Natural killer cell (primary cell): ENCODE measurements at regions not wholly inside any gene's neighbourhood (a gene's known extent, or its start where the extent isn't known, plus 50 kb on each side); places are given as distances from the start of the nearest gene placed in this dataset.
"Not testable (repeated sequence)": the region's sequence is repeated elsewhere in the genome, so short reads cannot be mapped to it uniquely, and the experiment has no call there.

Source experiments
- ATAC-seq, 3 donors: fragments of 150-1000 bp in 2 of 3; fragments of 200-7000 bp in 1 of 3; cut with Tn5 transposase; 1 replicate in 1 of 3; 2 replicates in 2 of 3; pipeline ENCODE4 v1.10.0; 2021; ENCODE audit warnings: mild to moderate bottlenecking in 2 of 3, moderate library complexity in 2 of 3
- DNase-seq, 2 donors: peaks; one replicate each; pipeline versions ENCODE4 v3.0.0 to v3.0.0-alpha.2; 2013 to 2021; ENCODE audit warnings: mixed read lengths in 1 of 2
- H3K27ac ChIP-seq: one replicate; pipeline ENCODE4 v1.5.1; 2013; ENCODE audit warnings: mild to moderate bottlenecking, low read length
- H3K27me3 ChIP-seq: one replicate; pipeline ENCODE4 v1.6.1; 2013; ENCODE audit warnings: low read length; ENCODE audit not compliant: control insufficient read depth, insufficient read depth
- H3K36me3 ChIP-seq: one replicate; pipeline ENCODE4 v1.6.1; 2013; ENCODE audit warnings: low read length; ENCODE audit not compliant: control insufficient read depth, insufficient read depth
- H3K4me1 ChIP-seq: one replicate; pipeline ENCODE4 v1.6.1; 2013; ENCODE audit warnings: low read length; ENCODE audit not compliant: control insufficient read depth, insufficient read depth
- H3K4me3 ChIP-seq: one replicate; pipeline ENCODE4 v1.5.1; 2013; ENCODE audit warnings: low read length
- H3K9me3 ChIP-seq: one replicate; pipeline ENCODE4 v1.6.1; 2013; ENCODE audit warnings: low read length; ENCODE audit not compliant: control insufficient read depth, insufficient read depth
- H3K27ac Mint-ChIP-seq, 2 donors: one replicate each; pipeline ENCODE4 v1.8.0; 2022; ENCODE audit warnings: mild to moderate bottlenecking in 2 of 2, mixed read lengths in 2 of 2, moderate library complexity in 1 of 2
- H3K27me3 Mint-ChIP-seq, 2 donors: one replicate each; pipeline ENCODE4 v1.8.0; 2022; ENCODE audit warnings: low read depth in 2 of 2, mixed read lengths in 2 of 2
- H3K36me3 Mint-ChIP-seq: one replicate; pipeline ENCODE4 v1.8.0; 2022; ENCODE audit warnings: mixed read lengths
- H3K4me1 Mint-ChIP-seq, 2 donors: one replicate each; pipeline ENCODE4 v1.8.0; 2022; ENCODE audit warnings: mixed read lengths in 2 of 2
- H3K4me3 Mint-ChIP-seq: one replicate; pipeline ENCODE4 v1.8.0; 2022; ENCODE audit warnings: mild to moderate bottlenecking, moderate library complexity, mixed read lengths
- H3K9me3 Mint-ChIP-seq, 2 donors: one replicate each; pipeline ENCODE4 v1.8.0; 2022; ENCODE audit warnings: mixed read lengths in 2 of 2
- WGBS: methylation state at CpG from one replicate; pipeline ENCODE4 v1.1.7; 2013; ENCODE audit warnings: missing lambda C conversion rate; ENCODE audit not compliant: insufficient coverage; 5-methylcytosine and 5-hydroxymethylcytosine counted together
- intact Hi-C: fragments of 100-400 bp; cut with micrococcal nuclease; formaldehyde crosslinking; loops from one replicate; pipeline ENCODE4 v1.14.2; 2022
- TF ChIP-seq, protein P1 (sequence below): fragments of 200-600 bp; IDR thresholded peaks from one replicate; pipeline ENCODE4 v1.8.0; 2022; ENCODE audit warnings: antibody characterized with exemption

DNA sequence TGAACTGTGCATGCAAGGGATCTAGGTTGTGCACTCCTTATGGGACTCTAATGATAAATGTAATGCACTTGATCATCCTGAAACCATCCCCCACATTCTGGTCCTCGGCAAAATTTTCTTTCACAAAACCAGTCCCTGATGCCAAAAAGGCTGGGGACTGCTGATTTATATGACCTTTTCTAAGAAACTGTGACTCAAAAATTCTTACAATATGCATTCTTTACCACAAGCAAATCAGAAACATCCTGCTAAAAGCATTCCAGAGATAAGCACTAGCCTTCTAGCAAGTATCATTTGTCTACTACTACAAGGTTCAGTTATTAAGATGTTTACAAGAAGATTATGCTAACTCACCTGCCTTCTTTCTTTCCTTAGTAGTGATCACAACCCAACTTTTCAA is 166.5 kb upstream of the PCDH7 start:
- Histone ChIP-seq H3K9me3 (no peaks in the 10 kb centered on the region), H3K27ac (no peak overlapping the region), H3K4me3 (no peak overlapping the region), H3K27me3 (no peaks in the 10 kb centered on the region), H3K36me3 (no peaks in the 10 kb centered on the region), H3K4me1 (no peaks in the 10 kb centered on the region)
- peaks cover 15% of the 10 kb centered on the region for H3K36me3 Mint-ChIP-seq
- peaks cover 8 to 17% of the 10 kb centered on the region in 2 donors for H3K9me3 Mint-ChIP-seq
- H3K4me1 Mint-ChIP-seq, result no peaks in the 10 kb centered on the region
- ATAC-seq (no peak), DNase-seq (no peak)
- no peaks in the 10 kb centered on the region for H3K27me3 Mint-ChIP-seq
- H3K4me3 Mint-ChIP-seq, result no peak overlapping the region
- TF ChIP-seq, protein P1, sequence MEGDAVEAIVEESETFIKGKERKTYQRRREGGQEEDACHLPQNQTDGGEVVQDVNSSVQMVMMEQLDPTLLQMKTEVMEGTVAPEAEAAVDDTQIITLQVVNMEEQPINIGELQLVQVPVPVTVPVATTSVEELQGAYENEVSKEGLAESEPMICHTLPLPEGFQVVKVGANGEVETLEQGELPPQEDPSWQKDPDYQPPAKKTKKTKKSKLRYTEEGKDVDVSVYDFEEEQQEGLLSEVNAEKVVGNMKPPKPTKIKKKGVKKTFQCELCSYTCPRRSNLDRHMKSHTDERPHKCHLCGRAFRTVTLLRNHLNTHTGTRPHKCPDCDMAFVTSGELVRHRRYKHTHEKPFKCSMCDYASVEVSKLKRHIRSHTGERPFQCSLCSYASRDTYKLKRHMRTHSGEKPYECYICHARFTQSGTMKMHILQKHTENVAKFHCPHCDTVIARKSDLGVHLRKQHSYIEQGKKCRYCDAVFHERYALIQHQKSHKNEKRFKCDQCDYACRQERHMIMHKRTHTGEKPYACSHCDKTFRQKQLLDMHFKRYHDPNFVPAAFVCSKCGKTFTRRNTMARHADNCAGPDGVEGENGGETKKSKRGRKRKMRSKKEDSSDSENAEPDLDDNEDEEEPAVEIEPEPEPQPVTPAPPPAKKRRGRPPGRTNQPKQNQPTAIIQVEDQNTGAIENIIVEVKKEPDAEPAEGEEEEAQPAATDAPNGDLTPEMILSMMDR, result no peak
- 62% methylated on average over 1 of the region's 1 CpG for WGBS
- intact Hi-C loops, result no loop called here
- H3K27ac Mint-ChIP-seq, result no peak overlapping the region

DNA sequence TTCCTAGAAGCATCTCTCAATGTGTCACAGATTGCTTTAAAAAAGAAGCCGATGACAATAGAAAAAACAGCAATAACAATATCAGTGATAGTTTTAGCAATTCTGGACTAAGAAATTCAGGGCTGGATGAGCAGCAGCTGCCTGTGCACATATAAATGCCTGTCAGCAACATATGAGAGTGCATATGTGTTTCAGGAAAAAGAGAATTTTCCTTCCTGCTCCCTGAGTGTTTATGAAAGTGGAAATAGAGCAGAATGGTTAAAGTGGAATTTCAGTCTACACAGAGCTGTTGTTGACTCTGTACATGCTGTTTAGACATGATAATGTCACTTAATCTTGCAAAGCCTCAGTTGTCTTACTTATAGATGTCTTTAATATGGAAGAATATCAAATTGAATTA is 164.4 kb upstream of the PCDH7 start:
- no peaks in the 10 kb centered on the region for H3K36me3 ChIP-seq
- Mint-ChIP-seq H3K4me3 (no peak overlapping the region), H3K36me3 (peaks cover 9% of the 10 kb centered on the region), H3K27me3 (no peaks in the 10 kb centered on the region), H3K4me1 (no peaks in the 10 kb centered on the region), H3K9me3 (peaks cover 19 to 33% of the 10 kb centered on the region in 2 donors), H3K27ac (no peak overlapping the region)
- no peak for DNase-seq
- H3K27me3 ChIP-seq, result no peaks in the 10 kb centered on the region
- H3K4me1 ChIP-seq, result no peaks in the 10 kb centered on the region
- TF ChIP-seq, protein P1, result no peak
- H3K27ac ChIP-seq, result no peak overlapping the region
- intact Hi-C loops, result no loop called here
- no peaks in the 10 kb centered on the region for H3K9me3 ChIP-seq
- no peak for ATAC-seq
- WGBS, result 71% methylated on average over 1 of the region's 1 CpG
- H3K4me3 ChIP-seq, result no peak overlapping the region

DNA sequence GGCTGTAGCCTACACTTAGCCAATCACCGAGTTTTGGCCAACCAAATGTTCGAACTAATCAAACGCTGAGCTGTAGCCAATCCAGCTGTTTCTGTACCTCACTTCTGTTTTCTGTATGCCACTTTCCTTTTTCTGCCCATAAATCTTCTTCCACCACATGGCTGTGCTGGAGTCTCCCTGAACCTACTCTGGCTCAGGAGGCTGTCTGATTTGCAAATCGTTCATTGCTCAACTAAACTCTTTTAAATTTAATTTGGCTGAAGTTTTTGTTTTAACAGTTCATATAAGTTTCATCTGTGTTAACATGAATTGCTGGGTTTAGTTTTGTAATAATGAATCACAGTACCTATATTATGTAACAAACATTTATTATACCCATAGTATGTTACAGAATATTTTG is 160.7 kb upstream of the PCDH7 start:
- no peaks in the 10 kb centered on the region for H3K4me1 ChIP-seq
- TF ChIP-seq, protein P1, result no peak
- ATAC-seq, result no peak

DNA sequence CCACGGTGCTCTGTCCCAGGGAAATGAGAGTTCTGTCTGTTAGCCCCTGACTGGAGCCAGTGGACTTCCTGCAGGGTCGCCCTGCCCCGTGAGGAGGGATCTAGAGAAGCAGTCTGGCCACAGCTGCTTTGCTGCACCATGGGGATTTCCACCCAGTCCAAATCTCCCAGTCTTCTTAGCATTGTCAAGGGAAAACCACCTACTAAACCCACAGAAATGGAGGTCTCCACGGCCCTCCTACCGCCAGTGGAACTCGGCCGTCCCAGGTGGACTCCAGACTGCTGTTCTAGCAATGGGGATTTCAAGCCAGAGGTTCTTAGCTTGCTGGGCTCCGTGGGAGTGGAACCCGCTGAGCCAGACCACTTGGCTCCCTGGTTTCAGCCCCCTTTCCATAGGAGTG is 133.3 kb upstream of the PCDH7 start:
- TF ChIP-seq, protein P1, result no peak
- H3K27ac Mint-ChIP-seq, result no peak overlapping the region
- peaks cover 9 to 26% of the 10 kb centered on the region in 2 donors for H3K9me3 Mint-ChIP-seq

More for the DNA sequence above, 160.7 kb upstream of the PCDH7 start:
- H3K9me3 Mint-ChIP-seq, result peaks cover 24 to 47% of the 10 kb centered on the region in 2 donors
- H3K36me3 Mint-ChIP-seq, result peaks cover 15% of the 10 kb centered on the region
- Histone ChIP-seq H3K27ac (no peak overlapping the region), H3K27me3 (no peaks in the 10 kb centered on the region), H3K4me3 (no peak overlapping the region), H3K36me3 (no peaks in the 10 kb centered on the region), H3K9me3 (no peaks in the 10 kb centered on the region)
- H3K27ac Mint-ChIP-seq, result no peak overlapping the region
- H3K4me3 Mint-ChIP-seq, result no peak overlapping the region
- 81% methylated on average over 3 of the region's 4 CpGs for WGBS
- intact Hi-C loops, result no loop called here
- H3K27me3 Mint-ChIP-seq, result no peaks in the 10 kb centered on the region
- H3K4me1 Mint-ChIP-seq, result no peaks in the 10 kb centered on the region
- no peak for DNase-seq

DNA sequence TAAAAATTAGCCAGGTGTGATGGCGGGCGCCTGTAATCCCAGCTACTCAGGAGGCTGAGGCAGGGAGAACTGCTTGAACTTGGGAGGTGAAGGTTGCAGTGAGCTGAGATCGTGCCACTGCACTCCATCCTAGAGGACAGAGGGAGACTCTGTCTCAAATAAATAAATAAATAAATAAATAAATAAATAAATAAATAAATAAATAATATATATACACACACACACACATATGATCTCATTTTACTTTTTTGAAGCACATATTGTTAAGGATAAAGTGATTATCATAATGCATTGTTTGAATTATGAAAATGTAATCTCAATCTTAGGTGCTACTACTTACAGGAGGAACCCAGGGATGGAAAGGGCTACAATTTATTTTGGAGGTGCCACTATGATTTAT is 130.5 kb upstream of the PCDH7 start:
- H3K36me3 Mint-ChIP-seq, ATAC-seq, H3K27ac ChIP-seq, H3K4me1 Mint-ChIP-seq, H3K27me3 Mint-ChIP-seq, H3K4me3 ChIP-seq, H3K36me3 ChIP-seq, H3K4me3 Mint-ChIP-seq, H3K27me3 ChIP-seq, DNase-seq, intact Hi-C loops, H3K27ac Mint-ChIP-seq, H3K4me1 ChIP-seq: not testable (repeated sequence)
- H3K9me3 ChIP-seq, result peaks cover 12% of the 10 kb centered on the region
- H3K9me3 Mint-ChIP-seq, result peaks cover 7 to 15% of the 10 kb centered on the region in 2 donors
- 100% methylated on average over 2 of the region's 3 CpGs for WGBS

More for the DNA sequence above, 133.3 kb upstream of the PCDH7 start:
- H3K36me3 ChIP-seq, result no peaks in the 10 kb centered on the region
- H3K4me3 Mint-ChIP-seq, result no peak overlapping the region
- H3K27me3 Mint-ChIP-seq, result no peaks in the 10 kb centered on the region
- no peaks in the 10 kb centered on the region for H3K27me3 ChIP-seq
- WGBS, result 89% methylated on average over 9 of the region's 9 CpGs
- intact Hi-C loops, result no loop called here
- H3K9me3 ChIP-seq, result peaks cover 12% of the 10 kb centered on the region
- H3K27ac ChIP-seq, result no peak overlapping the region
- no peaks in the 10 kb centered on the region for H3K4me1 ChIP-seq
- H3K4me1 Mint-ChIP-seq, result no peaks in the 10 kb centered on the region
- DNase-seq, result no peak
- no peaks in the 10 kb centered on the region for H3K36me3 Mint-ChIP-seq
- H3K4me3 ChIP-seq, result no peak overlapping the region
- ATAC-seq, result no peak
